H9 (cell line): ENCODE measurements at regions not wholly inside any gene's neighbourhood (a gene's known extent, or its start where the extent isn't known, plus 50 kb on each side); places are given as distances from the start of the nearest gene placed in this dataset.

Experiments
- DNase-seq: peaks from one replicate; pipeline ENCODE4 v3.0.0-alpha.2; 2017
- H2AFZ ChIP-seq: one replicate; pipeline ENCODE4 v1.6.1; 2013; ENCODE audit warnings: mild to moderate bottlenecking, low read length, control low read depth, moderate library complexity
- H2AK5ac ChIP-seq: 2 replicates; pipeline ENCODE4 v1.6.1; 2013; ENCODE audit warnings: low read length, control low read depth, mixed read lengths; ENCODE audit not compliant: insufficient read length
- H2BK120ac ChIP-seq: one replicate; pipeline ENCODE4 v1.6.1; 2013; ENCODE audit warnings: low read depth, mild to moderate bottlenecking, low read length, control low read depth, inconsistent platforms; ENCODE audit not compliant: poor library complexity, severe bottlenecking
- H2BK12ac ChIP-seq: 2 replicates; pipeline ENCODE4 v1.6.1; 2013; ENCODE audit warnings: low read length, control low read depth, mixed read lengths, low read depth; ENCODE audit not compliant: insufficient read length
- H2BK15ac ChIP-seq: 2 replicates; pipeline ENCODE4 v1.6.1; 2013; ENCODE audit warnings: low read depth, low read length, control low read depth
- H2BK20ac ChIP-seq: one replicate; pipeline ENCODE4 v1.6.1; 2013; ENCODE audit warnings: low read depth, mild to moderate bottlenecking, low read length, control low read depth, inconsistent platforms; ENCODE audit not compliant: poor library complexity, severe bottlenecking
- H2BK5ac ChIP-seq: 2 replicates; pipeline ENCODE4 v1.6.1; 2013; ENCODE audit warnings: low read length, control low read depth, mixed read lengths; ENCODE audit not compliant: insufficient read length
- H3K14ac ChIP-seq: 2 replicates; pipeline ENCODE4 v1.6.1; 2013; ENCODE audit warnings: low read length, control low read depth; ENCODE audit not compliant: insufficient read depth
- H3K18ac ChIP-seq: 2 replicates; pipeline ENCODE4 v1.6.1; 2013; ENCODE audit warnings: low read depth, mild to moderate bottlenecking, mixed read lengths, low read length, control low read depth; ENCODE audit not compliant: insufficient read length
- H3K23ac ChIP-seq: 2 replicates; pipeline ENCODE4 v1.6.1; 2013; ENCODE audit warnings: low read length, control low read depth, mixed read lengths, low read depth; ENCODE audit not compliant: insufficient read length
- H3K23me2 ChIP-seq: 2 replicates; pipeline ENCODE4 v1.6.1; 2013; ENCODE audit warnings: low read depth, mild to moderate bottlenecking, mixed read lengths, low read length, control low read depth; ENCODE audit not compliant: insufficient read length, poor library complexity, severe bottlenecking
- H3K27ac ChIP-seq: 2 replicates; pipeline ENCODE4 v1.5.1; 2013; ENCODE audit warnings: low read length, control low read depth, mixed read lengths, low read depth; ENCODE audit not compliant: insufficient read length
- H3K27me3 ChIP-seq: 2 replicates; pipeline ENCODE4 v1.6.1; 2013; ENCODE audit warnings: low read length, control low read depth, inconsistent platforms; ENCODE audit not compliant: insufficient read depth
- H3K4ac ChIP-seq: 2 replicates; pipeline ENCODE4 v1.6.1; 2013; ENCODE audit warnings: low read depth, mild to moderate bottlenecking, control low read depth, inconsistent platforms, low read length, moderate library complexity
- H3K4me1 ChIP-seq: 2 replicates; pipeline ENCODE4 v1.6.1; 2013; ENCODE audit warnings: low read length, control low read depth, inconsistent platforms; ENCODE audit not compliant: insufficient read depth
- H3K4me2 ChIP-seq: 2 replicates; pipeline ENCODE4 v1.6.1; 2013; ENCODE audit warnings: low read length, control low read depth, mixed read lengths; ENCODE audit not compliant: insufficient read length, insufficient read depth
- H3K56ac ChIP-seq: 2 replicates; pipeline ENCODE4 v1.6.1; 2013; ENCODE audit warnings: low read depth, mild to moderate bottlenecking, mixed read lengths, low read length, control low read depth; ENCODE audit not compliant: insufficient read length
- H3K79me1 ChIP-seq: 2 replicates; pipeline ENCODE4 v1.6.1; 2013; ENCODE audit warnings: low read depth, mild to moderate bottlenecking, moderate library complexity, low read length, control low read depth, inconsistent platforms; ENCODE audit not compliant: insufficient read depth, poor library complexity, severe bottlenecking
- H3K79me2 ChIP-seq: 2 replicates; pipeline ENCODE4 v1.6.1; 2013; ENCODE audit warnings: low read length, control low read depth, inconsistent platforms; ENCODE audit not compliant: insufficient read depth
- H3K9ac ChIP-seq: 2 replicates; pipeline ENCODE4 v1.6.1; 2013; ENCODE audit warnings: low read length, control low read depth, mixed read lengths; ENCODE audit not compliant: insufficient read length; ENCODE audit errors: extremely low read depth
- H3K9me3 ChIP-seq: one replicate; pipeline ENCODE4 v1.6.1; 2013; ENCODE audit warnings: low read depth, low read length, inconsistent platforms; ENCODE audit not compliant: control insufficient read depth
- H3T11ph ChIP-seq: one replicate; pipeline ENCODE4 v1.6.1; 2013; ENCODE audit warnings: mild to moderate bottlenecking, low read length, control low read depth, inconsistent platforms
- H4K20me1 ChIP-seq: one replicate; pipeline ENCODE4 v1.6.1; 2013; ENCODE audit not compliant: control insufficient read depth, insufficient read length, insufficient read depth
- H4K5ac ChIP-seq: 2 replicates; pipeline ENCODE4 v1.6.1; 2013; ENCODE audit warnings: low read depth, mild to moderate bottlenecking, mixed read lengths, low read length, control low read depth; ENCODE audit not compliant: insufficient read length
- H4K8ac ChIP-seq: replicated peaks from 2 replicates; pipeline ENCODE4 v1.6.1; 2013; ENCODE audit warnings: low read length, control low read depth, mixed read lengths, low read depth; ENCODE audit not compliant: insufficient read length
- H4K91ac ChIP-seq: 2 replicates; pipeline ENCODE4 v1.6.1; 2013; ENCODE audit warnings: low read depth, mild to moderate bottlenecking, moderate library complexity, mixed read lengths, low read length, control low read depth; ENCODE audit not compliant: insufficient read length
- H3K27ac Mint-ChIP-seq, 3 experiments: 2 replicates in 2 of 3; 3 replicates in 1 of 3; pipeline ENCODE4 v1.8.0; 2020 to 2021; ENCODE audit warnings: mixed read lengths in 3 of 3, mild to moderate bottlenecking in 1 of 3, moderate library complexity in 1 of 3
- H3K27me3 Mint-ChIP-seq: 2 replicates; pipeline ENCODE4 v1.8.0; 2021; ENCODE audit warnings: low read depth, mild to moderate bottlenecking, moderate library complexity, mixed read lengths
- H3K36me3 Mint-ChIP-seq, 3 experiments: 2 replicates in 2 of 3; 3 replicates in 1 of 3; pipeline ENCODE4 v1.8.0; 2020 to 2021; ENCODE audit warnings: low read depth in 3 of 3, mixed read lengths in 3 of 3; ENCODE audit not compliant: insufficient read depth in 1 of 3
- H3K4me1 Mint-ChIP-seq, 2 experiments: 2 replicates each; pipeline ENCODE4 v1.8.0; 2020; ENCODE audit warnings: mixed read lengths in 2 of 2
- H3K4me3 Mint-ChIP-seq, 2 experiments: 2 replicates in 1 of 2; 3 replicates in 1 of 2; pipeline ENCODE4 v1.8.0; 2020 to 2021; ENCODE audit warnings: mild to moderate bottlenecking in 2 of 2, mixed read lengths in 2 of 2, moderate library complexity in 1 of 2
- H3K9me3 Mint-ChIP-seq, 2 experiments: 2 replicates in 1 of 2; 3 replicates in 1 of 2; pipeline ENCODE4 v1.8.0; 2020; ENCODE audit warnings: mild to moderate bottlenecking in 2 of 2, mixed read lengths in 2 of 2, moderate library complexity in 1 of 2
- WGBS: extraction: QIAGEN DNeasy Blood & Tissue Kit; methylation state at CpG from one replicate; pipeline ENCODE4 v1.1.7; 2013; ENCODE audit warnings: missing lambda C conversion rate, low lambda C conversion rate, mixed read lengths; ENCODE audit not compliant: insufficient read length; ENCODE audit errors: extremely low coverage; 5-methylcytosine and 5-hydroxymethylcytosine counted together
- TF ChIP-seq, protein P1 (sequence below): fragments of 200-600 bp; sonication (generic); conservative IDR thresholded peaks from 3 replicates; pipeline ENCODE4 v1.8.0; 2021; ENCODE audit warnings: antibody characterized with exemption, mild to moderate bottlenecking

DNA sequence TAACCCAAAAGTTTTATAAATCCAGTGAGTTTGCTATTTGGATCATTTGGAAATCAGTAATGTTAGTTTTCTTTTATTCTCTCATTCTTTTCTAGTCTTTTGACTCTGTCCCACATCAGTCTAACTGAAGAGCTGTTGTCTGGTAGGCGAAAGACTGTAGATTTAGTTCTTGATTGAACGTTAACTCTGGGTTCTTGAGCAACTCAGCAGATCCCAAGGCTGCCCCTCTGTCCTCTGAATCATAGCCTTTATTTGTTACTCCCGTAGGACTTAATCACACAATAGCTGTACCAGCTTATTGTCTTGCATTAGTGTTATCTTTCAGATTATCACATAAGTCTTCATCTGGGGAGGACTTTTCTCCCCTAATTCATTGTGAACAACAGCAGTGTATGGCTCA lies 119.3 kb upstream of the TOM1L1 start:
- H3K27ac ChIP-seq = no peak overlapping the region
- H3K36me3 Mint-ChIP-seq = peaks cover 0 to 4% (median 2%) of the 10 kb centered on the region in 3 experiments; a peak in 2 of 7 replicates
- TF ChIP-seq, protein P1, sequence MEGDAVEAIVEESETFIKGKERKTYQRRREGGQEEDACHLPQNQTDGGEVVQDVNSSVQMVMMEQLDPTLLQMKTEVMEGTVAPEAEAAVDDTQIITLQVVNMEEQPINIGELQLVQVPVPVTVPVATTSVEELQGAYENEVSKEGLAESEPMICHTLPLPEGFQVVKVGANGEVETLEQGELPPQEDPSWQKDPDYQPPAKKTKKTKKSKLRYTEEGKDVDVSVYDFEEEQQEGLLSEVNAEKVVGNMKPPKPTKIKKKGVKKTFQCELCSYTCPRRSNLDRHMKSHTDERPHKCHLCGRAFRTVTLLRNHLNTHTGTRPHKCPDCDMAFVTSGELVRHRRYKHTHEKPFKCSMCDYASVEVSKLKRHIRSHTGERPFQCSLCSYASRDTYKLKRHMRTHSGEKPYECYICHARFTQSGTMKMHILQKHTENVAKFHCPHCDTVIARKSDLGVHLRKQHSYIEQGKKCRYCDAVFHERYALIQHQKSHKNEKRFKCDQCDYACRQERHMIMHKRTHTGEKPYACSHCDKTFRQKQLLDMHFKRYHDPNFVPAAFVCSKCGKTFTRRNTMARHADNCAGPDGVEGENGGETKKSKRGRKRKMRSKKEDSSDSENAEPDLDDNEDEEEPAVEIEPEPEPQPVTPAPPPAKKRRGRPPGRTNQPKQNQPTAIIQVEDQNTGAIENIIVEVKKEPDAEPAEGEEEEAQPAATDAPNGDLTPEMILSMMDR = no peak
- WGBS = no CpG with 5 or more reads among the region's 3 CpGs
- H2BK12ac ChIP-seq = no peak overlapping the region
- H3K79me2 ChIP-seq = no peaks in the 10 kb centered on the region
- H3K9me3 ChIP-seq = no peaks in the 10 kb centered on the region
- H3K4me3 Mint-ChIP-seq = no peak overlapping the region
- H3K14ac ChIP-seq = no peak overlapping the region
- H3K4me1 ChIP-seq = no peaks in the 10 kb centered on the region
- H3K56ac ChIP-seq = no peak overlapping the region
- H4K5ac ChIP-seq = no peak overlapping the region
- H4K8ac ChIP-seq = no peak overlapping the region
- no peak overlapping the region for H3K4ac ChIP-seq
- H3K27me3 Mint-ChIP-seq = no peaks in the 10 kb centered on the region
- H2BK120ac ChIP-seq = no peak overlapping the region
- no peak overlapping the region for H3K18ac ChIP-seq
- H2AK5ac ChIP-seq = no peak overlapping the region
- no peak overlapping the region for H2BK20ac ChIP-seq
- no peak overlapping the region for H3K9ac ChIP-seq
- DNase-seq = no peak
- no peak overlapping the region for H3K4me2 ChIP-seq
- peaks cover 5% of the 10 kb centered on the region in 2 experiments; a peak in 3 of 4 replicates for H3K4me1 Mint-ChIP-seq
- H4K20me1 ChIP-seq = no peaks in the 10 kb centered on the region
- H3K23ac ChIP-seq = no peak overlapping the region
- H2BK5ac ChIP-seq = no peak overlapping the region
- H3K23me2 ChIP-seq = no peaks in the 10 kb centered on the region
- peak overlapping the region in 1 of 3 experiments; percentile 83; a peak in 1 of 7 replicates for H3K27ac Mint-ChIP-seq
- H3K27me3 ChIP-seq = no peaks in the 10 kb centered on the region
- no peak overlapping the region for H3T11ph ChIP-seq
- no peaks in the 10 kb centered on the region for H3K79me1 ChIP-seq
- H4K91ac ChIP-seq = no peak overlapping the region
- H3K9me3 Mint-ChIP-seq = no peaks in the 10 kb centered on the region; a peak in 1 of 5 replicates
- no peak overlapping the region for H2BK15ac ChIP-seq
- no peak overlapping the region for H2AFZ ChIP-seq
